Adrenal gland (tissue), 9 donors: ENCODE measurements at regions not wholly inside any gene's neighbourhood (a gene's known extent, or its start where the extent isn't known, plus 50 kb on each side); places are given as distances from the start of the nearest gene placed in this dataset.
"Not testable (repeated sequence)": the region's sequence is repeated elsewhere in the genome, so short reads cannot be mapped to it uniquely, and the experiment has no call there.

ENCODE experiments used
- DNase-seq, 7 donors: peaks; one replicate each; pipeline ENCODE4 v3.0.0-alpha.2; 2019 to 2020
- H3K27ac ChIP-seq, 5 donors: fragments of 200-600 bp; sonication (generic) in 4 of 5; 1 replicate in 3 of 5; 2 replicates in 2 of 5; pipeline versions ENCODE4 v1.5.1 to v1.8.0; 2016 to 2020; ENCODE audit warnings: mild to moderate bottlenecking in 1 of 5
- H3K27me3 ChIP-seq: fragments of 200-600 bp; 2 replicates; pipeline ENCODE4 v1.8.0; 2021
- H3K36me3 ChIP-seq, 2 donors: fragments of 200-600 bp; replicated peaks in 1 of 2; 1 replicate in 1 of 2; 2 replicates in 1 of 2; pipeline versions ENCODE4 v1.5.1 to v1.8.0; 2018 to 2022
- H3K4me1 ChIP-seq, 2 donors: fragments of 200-600 bp; replicated peaks in 1 of 2; 1 replicate in 1 of 2; 2 replicates in 1 of 2; pipeline versions ENCODE4 v1.5.1 to v1.8.0; 2018 to 2021
- H3K4me3 ChIP-seq, 4 donors: fragments of 200-600 bp; sonication (generic) in 3 of 4; one replicate each; pipeline ENCODE4 v1.5.1; 2016 to 2018
- H3K9me3 ChIP-seq, 3 donors: fragments of 200-600 bp; sonication (generic) in 1 of 3; replicated peaks in 1 of 3; 1 replicate in 2 of 3; 2 replicates in 1 of 3; pipeline versions ENCODE4 v1.5.1 to v1.8.0; 2016 to 2021
- POLR2A ChIP-seq, 2 donors: fragments of 450-650 bp; IDR thresholded peaks; one replicate each; pipeline ENCODE4 v1.6.1; 2017; ENCODE audit warnings: antibody characterized with exemption in 2 of 2, mild to moderate bottlenecking in 2 of 2, moderate library complexity in 1 of 2
- WGBS, 4 donors: extraction: QIAGEN DNeasy Blood & Tissue Kit in 2 of 4; methylation state at CpG; one replicate each; pipeline versions ENCODE4 v1.1.5 to v1.1.7; 2013 to 2017; 5-methylcytosine and 5-hydroxymethylcytosine counted together
- intact Hi-C, 2 donors: fragments of 100-400 bp; cut with DNase I; formaldehyde crosslinking; loops; one replicate each; pipeline versions ENCODE4 v1.14.1 to v1.15.0; 2022 to 2023
- TF ChIP-seq, protein P1 (sequence below), 6 experiments: fragments of 450-650 bp in 4 of 6; fragments of 200-600 bp in 2 of 6; sonication (generic) in 1 of 6; IDR thresholded peaks; 1 replicate in 5 of 6; 2 replicates in 1 of 6; pipeline versions ENCODE4 v1.5.1 to v1.8.0; 2016 to 2021; ENCODE audit warnings: antibody characterized with exemption in 6 of 6, mild to moderate bottlenecking in 2 of 6, moderate library complexity in 1 of 6
- donor health status: healthy with polysubstance abuse.
- donor health status: Bipolar disorder and iron deficiency.
- donor health status: DM: yes; HTN: yes; CAD: no.
- donor health status: DM: no; HTN: no; CAD: no.
- donor health status: DM: no; HTN: no; CAD: no.

- Histone ChIP-seq H3K36me3 (peaks cover 0 to 20% of the 10 kb centered on the region in 2 donors), H3K27me3 (no peaks in the 10 kb centered on the region), H3K4me1 (no peaks in the 10 kb centered on the region), H3K9me3 (no peaks in the 10 kb centered on the region), H3K27ac (no peak overlapping the region), H3K4me3 (no peak overlapping the region)
- intact Hi-C loops: no loop called here
- 92 to 95% (median 93%) methylated on average over 33 to 38 of the region's 38 CpGs for WGBS, 4 donors
- DNase-seq: no peak
- TF ChIP-seq POLR2A (IDR thresholded peaks at IDR 0.05): no peak
- TF ChIP-seq, protein P1, sequence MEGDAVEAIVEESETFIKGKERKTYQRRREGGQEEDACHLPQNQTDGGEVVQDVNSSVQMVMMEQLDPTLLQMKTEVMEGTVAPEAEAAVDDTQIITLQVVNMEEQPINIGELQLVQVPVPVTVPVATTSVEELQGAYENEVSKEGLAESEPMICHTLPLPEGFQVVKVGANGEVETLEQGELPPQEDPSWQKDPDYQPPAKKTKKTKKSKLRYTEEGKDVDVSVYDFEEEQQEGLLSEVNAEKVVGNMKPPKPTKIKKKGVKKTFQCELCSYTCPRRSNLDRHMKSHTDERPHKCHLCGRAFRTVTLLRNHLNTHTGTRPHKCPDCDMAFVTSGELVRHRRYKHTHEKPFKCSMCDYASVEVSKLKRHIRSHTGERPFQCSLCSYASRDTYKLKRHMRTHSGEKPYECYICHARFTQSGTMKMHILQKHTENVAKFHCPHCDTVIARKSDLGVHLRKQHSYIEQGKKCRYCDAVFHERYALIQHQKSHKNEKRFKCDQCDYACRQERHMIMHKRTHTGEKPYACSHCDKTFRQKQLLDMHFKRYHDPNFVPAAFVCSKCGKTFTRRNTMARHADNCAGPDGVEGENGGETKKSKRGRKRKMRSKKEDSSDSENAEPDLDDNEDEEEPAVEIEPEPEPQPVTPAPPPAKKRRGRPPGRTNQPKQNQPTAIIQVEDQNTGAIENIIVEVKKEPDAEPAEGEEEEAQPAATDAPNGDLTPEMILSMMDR (IDR thresholded peaks at IDR 0.05): no peak
Measured at GRCh38 chr19:5245631-5246553, 94.7 kb downstream of the PTPRS start.

- H3K4me1 ChIP-seq: no peaks in the 10 kb centered on the region
- no peak for DNase-seq
- H3K36me3 ChIP-seq: peaks cover 0 to 20% of the 10 kb centered on the region in 2 donors
- no peaks in the 10 kb centered on the region for H3K9me3 ChIP-seq
- H3K27me3 ChIP-seq: no peaks in the 10 kb centered on the region
- no peak overlapping the region for H3K4me3 ChIP-seq
- 92 to 96% (median 95%) methylated on average over 10 to 11 of the region's 11 CpGs for WGBS, 4 donors
- TF ChIP-seq, protein P1 (IDR thresholded peaks at IDR 0.05): no peak
- TF ChIP-seq POLR2A (IDR thresholded peaks at IDR 0.05): no peak
- H3K27ac ChIP-seq: no peak overlapping the region
- intact Hi-C loops: no loop called here
Measured at GRCh38 chr19:5244351-5244750, 96.3 kb downstream of the PTPRS start.

DNA sequence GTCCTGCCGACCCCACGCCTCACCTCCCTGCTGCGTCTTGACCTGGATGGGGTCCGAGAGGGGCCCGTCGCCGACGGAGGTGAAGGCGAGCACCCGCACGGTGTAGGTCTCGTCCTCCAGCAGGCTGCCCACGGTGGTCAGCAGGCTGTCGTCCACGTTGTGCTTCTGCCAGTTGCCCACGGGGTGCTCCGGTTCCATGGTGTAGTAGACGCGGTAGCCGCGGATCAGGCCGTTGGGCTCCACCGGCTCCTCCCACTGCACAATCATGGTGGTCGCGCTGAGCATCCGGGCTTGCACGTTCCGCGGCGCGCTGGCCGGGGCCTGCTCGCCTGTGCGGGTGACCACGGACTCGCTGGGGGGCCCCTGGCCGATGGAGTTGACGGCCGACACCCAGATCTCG, 96.7 kb downstream of the PTPRS start:
- Histone ChIP-seq H3K27ac (no peak overlapping the region), H3K4me3 (no peak overlapping the region), H3K27me3 (no peaks in the 10 kb centered on the region), H3K9me3 (no peaks in the 10 kb centered on the region), H3K36me3 (peaks cover 0 to 20% of the 10 kb centered on the region in 2 donors), H3K4me1 (no peaks in the 10 kb centered on the region)
- WGBS, 4 donors: 96 to 97% (median 96%) methylated on average over 40 of the region's 40 CpGs; no CpG with 5 or more reads in 1 of the 4 donors
- intact Hi-C loops: no loop called here
- DNase-seq: no peak
- no peak for TF ChIP-seq POLR2A (IDR thresholded peaks at IDR 0.05)
- TF ChIP-seq, protein P1 (IDR thresholded peaks at IDR 0.05): no peak

- 87 to 95% (median 90%) methylated on average over 9 of the region's 9 CpGs for WGBS, 4 donors
- H3K27ac ChIP-seq, H3K4me3 ChIP-seq, H3K4me1 ChIP-seq, DNase-seq, intact Hi-C loops, H3K9me3 ChIP-seq, H3K27me3 ChIP-seq: not testable (repeated sequence)
- H3K36me3 ChIP-seq: peaks cover 0 to 27% of the 10 kb centered on the region in 2 donors
Measured at GRCh38 chr19:5241896-5242295, 98.7 kb downstream of the PTPRS start.
